HEK293 (cell line): ENCODE measurements at regions not wholly inside any gene's neighbourhood (a gene's known extent, or its start where the extent isn't known, plus 50 kb on each side); places are given as distances from the start of the nearest gene placed in this dataset.

ENCODE experiments used
- CTCF ChIA-PET: fragments of 350-600 bp; formaldehyde crosslinking; extraction: SDS; loops from one replicate; lab custom pipeline; 2021; ENCODE audit warnings: antibody characterized with exemption; lab: Yijun Ruan, JAX
- POLR2A ChIA-PET: fragments of 300-600 bp; formaldehyde crosslinking; extraction: SDS; loops from one replicate; lab custom pipeline; 2020; ENCODE audit warnings: antibody characterized with exemption, inconsistent platforms; lab: Yijun Ruan, JAX
- H3K27ac ChIP-seq: fragments of 200-500 bp; sonication (Bioruptor generic); 2 replicates; pipeline ENCODE4 v1.5.1; 2014; ENCODE audit warnings: low read depth, low read length, control low read depth, inconsistent platforms; ENCODE audit errors: extremely low read depth
- H3K36me3 ChIP-seq, 2 experiments: fragments of 200-500 bp in 1 of 2; sonication (Bioruptor generic) in 1 of 2; 1 replicate in 1 of 2; 2 replicates in 1 of 2; pipeline ENCODE4 v1.5.1; 2014 to 2017; ENCODE audit warnings: inconsistent platforms in 2 of 2, low read length in 2 of 2; ENCODE audit not compliant: control insufficient read depth in 2 of 2, insufficient read depth in 1 of 2
- H3K4me1 ChIP-seq: fragments of 200-500 bp; sonication (Bioruptor generic); 2 replicates; pipeline ENCODE4 v1.5.1; 2014; ENCODE audit warnings: mild to moderate bottlenecking, low read length, inconsistent platforms; ENCODE audit not compliant: control insufficient read depth, insufficient read depth
- H3K4me3 ChIP-seq: 2 replicates; pipeline ENCODE4 v1.5.1; 2011; ENCODE audit warnings: low read depth, mild to moderate bottlenecking, control low read depth, low read length, moderate library complexity
- H3K9me3 ChIP-seq: fragments of 200-500 bp; sonication (Bioruptor generic); 2 replicates; pipeline ENCODE4 v1.5.1; 2014; ENCODE audit warnings: low read depth, low read length, inconsistent platforms; ENCODE audit not compliant: control insufficient read depth, insufficient read depth
- MZF1 ChIP-seq: fragments of 450-650 bp; formaldehyde crosslinking; IDR thresholded peaks from 2 replicates; pipeline ENCODE4 v1.5.1; 2017; ENCODE audit warnings: missing biosample characterization, missing genetic modification characterization, borderline replicate concordance
- SETDB1 ChIP-seq: IDR thresholded peaks from one replicate; pipeline ENCODE4 v1.6.1; 2017; ENCODE audit warnings: mild to moderate bottlenecking, low read length, moderate library complexity, mixed read lengths; ENCODE audit not compliant: insufficient read length
- SP7 ChIP-seq: fragments of 450-650 bp; formaldehyde crosslinking; IDR thresholded peaks from 2 replicates; pipeline ENCODE4 v1.5.1; 2016; ENCODE audit warnings: missing biosample characterization, missing genetic modification characterization
- ZNF174 ChIP-seq: fragments of 450-650 bp; formaldehyde crosslinking; IDR thresholded peaks from 2 replicates; pipeline ENCODE4 v1.5.0; 2017; ENCODE audit warnings: missing biosample characterization, mild to moderate bottlenecking, missing genetic modification characterization
- ZNF221 ChIP-seq: fragments of 450-650 bp; formaldehyde crosslinking; IDR thresholded peaks from 2 replicates; pipeline ENCODE4 v1.5.1; 2017; ENCODE audit warnings: missing biosample characterization, missing genetic modification characterization, borderline replicate concordance
- ZNF354C ChIP-seq: fragments of 450-650 bp; formaldehyde crosslinking; IDR thresholded peaks from 2 replicates; pipeline ENCODE4 v1.5.1; 2016; ENCODE audit warnings: missing biosample characterization, missing genetic modification characterization, low read depth, borderline replicate concordance
- ZNF585B ChIP-seq: fragments of 450-650 bp; formaldehyde crosslinking; IDR thresholded peaks from 2 replicates; pipeline ENCODE4 v1.5.1; 2016; ENCODE audit warnings: missing biosample characterization, missing genetic modification characterization
- ZNF596 ChIP-seq: fragments of 450-650 bp; IDR thresholded peaks from 2 replicates; pipeline ENCODE4 v1.5.0; 2018; ENCODE audit warnings: missing biosample characterization, mild to moderate bottlenecking, missing genetic modification characterization, moderate library complexity
- TF ChIP-seq, protein P1 (sequence below): fragments of 450-650 bp; formaldehyde crosslinking; IDR thresholded peaks from 2 replicates; pipeline ENCODE4 v1.5.1; 2016; ENCODE audit warnings: missing biosample characterization, missing genetic modification characterization
- TF ChIP-seq, protein P2 (sequence below): fragments of 450-650 bp; formaldehyde crosslinking; IDR thresholded peaks from 2 replicates; pipeline ENCODE4 v1.5.1; 2016; ENCODE audit warnings: missing biosample characterization, missing genetic modification characterization
- TF ChIP-seq, protein P3 (sequence below): fragments of 450-650 bp; formaldehyde crosslinking; IDR thresholded peaks from 2 replicates; pipeline ENCODE4 v1.5.1; 2017; ENCODE audit warnings: missing biosample characterization, missing genetic modification characterization
- TF ChIP-seq, protein P4 (sequence below): fragments of 450-650 bp; formaldehyde crosslinking; IDR thresholded peaks from 2 replicates; pipeline ENCODE4 v1.5.1; 2016; ENCODE audit warnings: missing biosample characterization, missing genetic modification characterization
- TF ChIP-seq, protein P5 (sequence below): IDR thresholded peaks from 2 replicates; pipeline ENCODE4 v1.6.1; 2011; ENCODE audit warnings: mild to moderate bottlenecking, low read depth, low read length, borderline replicate concordance

DNA sequence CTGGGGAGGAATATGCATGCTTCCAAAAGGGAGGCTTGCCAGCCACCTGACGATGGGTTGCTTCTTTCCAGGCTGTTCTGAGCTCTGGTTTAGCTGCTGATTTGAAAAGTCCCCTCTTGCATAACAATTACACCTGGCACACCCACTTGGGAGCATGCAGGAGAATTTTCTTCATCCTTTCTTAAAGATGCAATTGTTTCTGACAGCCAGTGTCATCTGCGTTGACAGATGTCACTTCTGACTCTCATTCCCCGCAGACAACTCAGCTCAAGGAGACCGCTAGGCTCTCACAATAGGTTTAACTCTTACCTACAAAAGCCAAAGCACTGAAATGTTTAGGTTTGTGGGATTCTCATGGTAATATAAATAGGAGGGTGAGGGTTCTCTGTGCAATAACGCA lies 185.6 kb upstream of the SYNPR start (continued):
- TF ChIP-seq, protein P1, sequence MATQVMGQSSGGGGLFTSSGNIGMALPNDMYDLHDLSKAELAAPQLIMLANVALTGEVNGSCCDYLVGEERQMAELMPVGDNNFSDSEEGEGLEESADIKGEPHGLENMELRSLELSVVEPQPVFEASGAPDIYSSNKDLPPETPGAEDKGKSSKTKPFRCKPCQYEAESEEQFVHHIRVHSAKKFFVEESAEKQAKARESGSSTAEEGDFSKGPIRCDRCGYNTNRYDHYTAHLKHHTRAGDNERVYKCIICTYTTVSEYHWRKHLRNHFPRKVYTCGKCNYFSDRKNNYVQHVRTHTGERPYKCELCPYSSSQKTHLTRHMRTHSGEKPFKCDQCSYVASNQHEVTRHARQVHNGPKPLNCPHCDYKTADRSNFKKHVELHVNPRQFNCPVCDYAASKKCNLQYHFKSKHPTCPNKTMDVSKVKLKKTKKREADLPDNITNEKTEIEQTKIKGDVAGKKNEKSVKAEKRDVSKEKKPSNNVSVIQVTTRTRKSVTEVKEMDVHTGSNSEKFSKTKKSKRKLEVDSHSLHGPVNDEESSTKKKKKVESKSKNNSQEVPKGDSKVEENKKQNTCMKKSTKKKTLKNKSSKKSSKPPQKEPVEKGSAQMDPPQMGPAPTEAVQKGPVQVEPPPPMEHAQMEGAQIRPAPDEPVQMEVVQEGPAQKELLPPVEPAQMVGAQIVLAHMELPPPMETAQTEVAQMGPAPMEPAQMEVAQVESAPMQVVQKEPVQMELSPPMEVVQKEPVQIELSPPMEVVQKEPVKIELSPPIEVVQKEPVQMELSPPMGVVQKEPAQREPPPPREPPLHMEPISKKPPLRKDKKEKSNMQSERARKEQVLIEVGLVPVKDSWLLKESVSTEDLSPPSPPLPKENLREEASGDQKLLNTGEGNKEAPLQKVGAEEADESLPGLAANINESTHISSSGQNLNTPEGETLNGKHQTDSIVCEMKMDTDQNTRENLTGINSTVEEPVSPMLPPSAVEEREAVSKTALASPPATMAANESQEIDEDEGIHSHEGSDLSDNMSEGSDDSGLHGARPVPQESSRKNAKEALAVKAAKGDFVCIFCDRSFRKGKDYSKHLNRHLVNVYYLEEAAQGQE (tag by site-specific recombination) = no peak
- TF ChIP-seq, protein P2, sequence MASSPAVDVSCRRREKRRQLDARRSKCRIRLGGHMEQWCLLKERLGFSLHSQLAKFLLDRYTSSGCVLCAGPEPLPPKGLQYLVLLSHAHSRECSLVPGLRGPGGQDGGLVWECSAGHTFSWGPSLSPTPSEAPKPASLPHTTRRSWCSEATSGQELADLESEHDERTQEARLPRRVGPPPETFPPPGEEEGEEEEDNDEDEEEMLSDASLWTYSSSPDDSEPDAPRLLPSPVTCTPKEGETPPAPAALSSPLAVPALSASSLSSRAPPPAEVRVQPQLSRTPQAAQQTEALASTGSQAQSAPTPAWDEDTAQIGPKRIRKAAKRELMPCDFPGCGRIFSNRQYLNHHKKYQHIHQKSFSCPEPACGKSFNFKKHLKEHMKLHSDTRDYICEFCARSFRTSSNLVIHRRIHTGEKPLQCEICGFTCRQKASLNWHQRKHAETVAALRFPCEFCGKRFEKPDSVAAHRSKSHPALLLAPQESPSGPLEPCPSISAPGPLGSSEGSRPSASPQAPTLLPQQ (tag by site-specific recombination) = no peak

DNA sequence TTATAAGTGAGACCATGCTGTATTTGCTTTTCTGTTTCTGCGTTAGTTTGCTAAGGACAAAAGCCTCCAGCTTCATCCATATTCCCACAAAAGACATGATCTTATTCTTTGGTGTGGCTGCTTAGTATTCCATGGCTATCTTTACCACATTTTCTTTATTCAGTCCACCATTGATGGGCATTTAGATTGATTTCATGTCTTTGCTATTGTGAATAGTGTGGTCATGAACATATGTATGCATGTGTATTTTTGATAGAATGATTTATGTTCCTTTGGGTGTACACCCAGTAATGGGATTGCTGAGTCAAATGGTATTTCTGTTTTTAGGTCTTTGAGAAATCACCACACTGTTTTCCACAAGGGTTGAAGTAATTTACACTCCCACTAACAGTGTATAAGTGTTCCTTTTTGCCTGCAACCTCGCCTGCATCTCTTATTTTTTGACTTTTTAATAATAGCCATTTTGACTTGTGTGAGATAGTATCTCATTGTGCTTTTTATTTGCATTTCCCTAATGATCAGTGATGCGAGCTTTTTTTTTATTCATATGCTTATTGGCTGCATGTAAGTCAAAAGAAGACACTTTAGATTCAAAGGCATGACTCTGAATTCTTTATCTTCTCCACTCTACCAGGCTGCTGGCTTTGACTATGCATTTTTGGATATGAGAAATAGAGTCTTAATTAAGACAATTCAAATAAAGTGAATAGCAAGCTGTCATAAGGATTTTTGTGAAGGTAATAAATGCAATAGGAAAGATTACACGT lies 183.3 kb upstream of the SYNPR start:
- Histone ChIP-seq H3K4me1 (no peaks in the 10 kb centered on the region), H3K36me3 (no peaks in the 10 kb centered on the region), H3K4me3 (no peak overlapping the region), H3K9me3 (no peaks in the 10 kb centered on the region), H3K27ac (no peak overlapping the region)
- POLR2A ChIA-PET = no interaction called here
- no peak for TF ChIP-seq SP7 (tag by site-specific recombination)
- no peak for TF ChIP-seq ZNF354C (tag by site-specific recombination)
- no peak for TF ChIP-seq MZF1 (tag by site-specific recombination)
- TF ChIP-seq ZNF596 (tag by site-specific recombination) = no peak
- no peak for TF ChIP-seq ZNF174 (tag by site-specific recombination)
- TF ChIP-seq ZNF585B (tag by site-specific recombination) = no peak
- TF ChIP-seq, protein P3, sequence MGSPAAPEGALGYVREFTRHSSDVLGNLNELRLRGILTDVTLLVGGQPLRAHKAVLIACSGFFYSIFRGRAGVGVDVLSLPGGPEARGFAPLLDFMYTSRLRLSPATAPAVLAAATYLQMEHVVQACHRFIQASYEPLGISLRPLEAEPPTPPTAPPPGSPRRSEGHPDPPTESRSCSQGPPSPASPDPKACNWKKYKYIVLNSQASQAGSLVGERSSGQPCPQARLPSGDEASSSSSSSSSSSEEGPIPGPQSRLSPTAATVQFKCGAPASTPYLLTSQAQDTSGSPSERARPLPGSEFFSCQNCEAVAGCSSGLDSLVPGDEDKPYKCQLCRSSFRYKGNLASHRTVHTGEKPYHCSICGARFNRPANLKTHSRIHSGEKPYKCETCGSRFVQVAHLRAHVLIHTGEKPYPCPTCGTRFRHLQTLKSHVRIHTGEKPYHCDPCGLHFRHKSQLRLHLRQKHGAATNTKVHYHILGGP (tag by site-specific recombination) = no peak
- no peak for TF ChIP-seq SETDB1
- TF ChIP-seq, protein P4, sequence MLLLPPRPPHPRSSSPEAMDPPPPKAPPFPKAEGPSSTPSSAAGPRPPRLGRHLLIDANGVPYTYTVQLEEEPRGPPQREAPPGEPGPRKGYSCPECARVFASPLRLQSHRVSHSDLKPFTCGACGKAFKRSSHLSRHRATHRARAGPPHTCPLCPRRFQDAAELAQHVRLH (tag by site-specific recombination) = no peak
- CTCF ChIA-PET = interaction anchor here (0.8 kb wide), 1 partner anchor 221 kb away, joined by 3 read pairs; no protein-coding TSS in a partner anchor

DNA sequence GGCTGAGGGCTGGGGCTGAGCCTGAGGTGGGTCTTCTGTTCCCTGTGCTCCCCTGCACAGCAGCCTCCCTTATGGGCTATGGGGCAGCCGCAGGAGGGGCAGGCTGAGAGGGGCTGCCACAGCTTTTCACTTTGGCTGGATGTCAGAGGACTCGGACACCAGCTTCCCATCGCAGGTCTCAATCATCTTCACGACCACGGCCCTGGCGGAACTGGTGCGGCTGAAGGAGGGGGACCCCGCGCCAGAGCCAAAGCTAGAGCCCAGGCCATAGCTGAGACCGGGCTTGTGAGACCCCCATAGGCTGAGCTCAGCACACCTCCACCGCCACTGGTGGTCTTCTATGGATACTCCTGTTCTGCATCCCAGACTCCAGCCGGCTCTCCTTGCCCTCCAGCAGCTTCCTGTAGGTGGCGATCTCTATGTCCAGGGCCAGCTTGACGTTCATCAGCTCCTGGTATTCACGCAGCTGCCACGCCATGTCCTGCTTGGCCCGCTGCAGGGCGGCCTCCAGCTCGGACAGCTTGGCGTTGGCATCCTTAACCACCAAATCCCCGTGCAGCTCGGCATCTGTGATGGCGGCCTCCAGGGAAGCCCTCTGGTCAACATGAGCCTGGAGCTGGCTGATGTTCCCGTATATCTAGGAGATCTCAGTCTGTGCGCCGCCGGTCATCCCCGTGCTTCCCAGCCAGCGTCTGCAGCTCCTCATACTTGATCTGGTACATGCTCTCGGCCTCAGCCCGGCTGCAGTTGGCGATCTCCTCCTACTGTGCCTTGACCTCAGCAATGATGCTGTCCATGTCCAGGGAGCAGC lies 181.7 kb upstream of the SYNPR start:
- TF ChIP-seq ZNF221 (tag by site-specific recombination) = no peak
- TF ChIP-seq, protein P5, sequence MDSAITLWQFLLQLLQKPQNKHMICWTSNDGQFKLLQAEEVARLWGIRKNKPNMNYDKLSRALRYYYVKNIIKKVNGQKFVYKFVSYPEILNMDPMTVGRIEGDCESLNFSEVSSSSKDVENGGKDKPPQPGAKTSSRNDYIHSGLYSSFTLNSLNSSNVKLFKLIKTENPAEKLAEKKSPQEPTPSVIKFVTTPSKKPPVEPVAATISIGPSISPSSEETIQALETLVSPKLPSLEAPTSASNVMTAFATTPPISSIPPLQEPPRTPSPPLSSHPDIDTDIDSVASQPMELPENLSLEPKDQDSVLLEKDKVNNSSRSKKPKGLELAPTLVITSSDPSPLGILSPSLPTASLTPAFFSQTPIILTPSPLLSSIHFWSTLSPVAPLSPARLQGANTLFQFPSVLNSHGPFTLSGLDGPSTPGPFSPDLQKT = no peak
- no peak overlapping the region for H3K27ac ChIP-seq
- H3K4me1 ChIP-seq = no peaks in the 10 kb centered on the region
- POLR2A ChIA-PET = no interaction called here
- CTCF ChIA-PET = interaction anchor here (0.6 to 0.9 kb wide), 2 partner anchors 84 to 132 kb away, joined by 3 read pairs; no protein-coding TSS in a partner anchor
- no peaks in the 10 kb centered on the region for H3K9me3 ChIP-seq
- no peaks in the 10 kb centered on the region for H3K36me3 ChIP-seq
- no peak overlapping the region for H3K4me3 ChIP-seq
